WTC11 (cell line): ENCODE measurements at regions not wholly inside any gene's neighbourhood (a gene's known extent, or its start where the extent isn't known, plus 50 kb on each side); places are given as distances from the start of the nearest gene placed in this dataset.

ENCODE experiments used
- ATAC-seq: fragments of 200-7000 bp; cut with Tn5 transposase; 2 replicates; pipeline ENCODE4 v1.10.0; 2021; ENCODE audit warnings: mild to moderate bottlenecking, moderate library complexity
- CTCF ChIA-PET: fragments of 300-600 bp; sonication (Branson Sonifier 250); formaldehyde crosslinking; loops from one replicate; lab custom pipeline; 2021; ENCODE audit warnings: antibody characterized with exemption; lab: Charles Lee
- POLR2A ChIA-PET: fragments of 350-600 bp; sonication (Branson Sonifier 250); formaldehyde crosslinking; loops from one replicate; lab custom pipeline; 2021; ENCODE audit warnings: antibody characterized with exemption; lab: Charles Lee
- DNase-seq: peaks from one replicate; pipeline ENCODE4 v3.0.0; 2021; ENCODE audit warnings: low spot score
- H3K27ac Mint-ChIP-seq: 2 replicates; pipeline ENCODE4 v1.8.0; 2021; ENCODE audit warnings: mixed read lengths
- H3K27me3 Mint-ChIP-seq: 2 replicates; pipeline ENCODE4 v1.8.0; 2021; ENCODE audit warnings: low read depth, mild to moderate bottlenecking, moderate library complexity, mixed read lengths
- H3K36me3 Mint-ChIP-seq: 2 replicates; pipeline ENCODE4 v1.8.0; 2021; ENCODE audit warnings: mixed read lengths
- H3K4me1 Mint-ChIP-seq: 2 replicates; pipeline ENCODE4 v1.8.0; 2022; ENCODE audit warnings: mixed read lengths
- H3K4me3 Mint-ChIP-seq: 2 replicates; pipeline ENCODE4 v1.8.0; 2021; ENCODE audit warnings: mild to moderate bottlenecking, moderate library complexity, mixed read lengths
- H3K9me3 Mint-ChIP-seq: 2 replicates; pipeline ENCODE4 v1.8.0; 2021; ENCODE audit warnings: mixed read lengths
- ATF6 ChIP-seq: sonication (generic); formaldehyde crosslinking; IDR thresholded peaks from 2 replicates; pipeline ENCODE4 v1.8.1; 2023; ENCODE audit warnings: mild to moderate bottlenecking, missing genetic modification reagents
- CREM ChIP-seq: sonication (generic); formaldehyde crosslinking; IDR thresholded peaks from 2 replicates; pipeline ENCODE4 v1.8.1; 2022; ENCODE audit warnings: mild to moderate bottlenecking, missing genetic modification reagents, moderate library complexity
- E2F4 ChIP-seq: sonication (generic); formaldehyde crosslinking; IDR thresholded peaks from 2 replicates; pipeline ENCODE4 v1.8.1; 2022; ENCODE audit warnings: low read depth, mild to moderate bottlenecking, moderate library complexity, missing genetic modification reagents, borderline replicate concordance
- ELF4 ChIP-seq: sonication (generic); formaldehyde crosslinking; IDR thresholded peaks from 2 replicates; pipeline ENCODE4 v1.8.1; 2022; ENCODE audit warnings: low read depth, mild to moderate bottlenecking, moderate library complexity, missing genetic modification reagents
- GRHL2 ChIP-seq: fragments of 250-450 bp; sonication (Bioruptor Pico); IDR thresholded peaks from 2 replicates; pipeline ENCODE4 v1.8.0; 2022; ENCODE audit warnings: mild to moderate bottlenecking, moderate library complexity; ENCODE audit not compliant: insufficient replicate concordance, severe bottlenecking
- IRF1 ChIP-seq: sonication (generic); formaldehyde crosslinking; IDR thresholded peaks from 2 replicates; pipeline ENCODE4 v1.8.0; 2023; ENCODE audit warnings: missing genetic modification reagents
- MAX ChIP-seq: sonication (generic); formaldehyde crosslinking; IDR thresholded peaks from 2 replicates; pipeline ENCODE4 v1.8.0; 2022; ENCODE audit warnings: mild to moderate bottlenecking, missing genetic modification reagents
- MXD4 ChIP-seq: fragments of 250-450 bp; sonication (Bioruptor Pico); IDR thresholded peaks from 2 replicates; pipeline ENCODE4 v1.8.0; 2021; ENCODE audit warnings: mild to moderate bottlenecking, moderate library complexity, borderline replicate concordance
- NR2C2 ChIP-seq: sonication (generic); formaldehyde crosslinking; IDR thresholded peaks from 2 replicates; pipeline ENCODE4 v1.8.0; 2022; ENCODE audit warnings: mild to moderate bottlenecking, missing genetic modification reagents
- PRDM15 ChIP-seq: sonication (generic); formaldehyde crosslinking; IDR thresholded peaks from 2 replicates; pipeline ENCODE4 v1.8.0; 2022; ENCODE audit warnings: missing genetic modification reagents
- RORB ChIP-seq: fragments of 250-450 bp; sonication (Bioruptor Pico); IDR thresholded peaks from 2 replicates; pipeline ENCODE4 v1.9.0; 2021; ENCODE audit warnings: mild to moderate bottlenecking
- SMAD4 ChIP-seq: sonication (generic); formaldehyde crosslinking; IDR thresholded peaks from 2 replicates; pipeline ENCODE4 v1.8.0; 2022; ENCODE audit warnings: mild to moderate bottlenecking, missing genetic modification reagents
- STAT6 ChIP-seq: sonication (generic); formaldehyde crosslinking; conservative IDR thresholded peaks from 2 replicates; pipeline ENCODE4 v1.8.1; 2023; ENCODE audit warnings: mild to moderate bottlenecking, low read depth, missing genetic modification reagents, moderate library complexity
- ZNF219 ChIP-seq: sonication (generic); formaldehyde crosslinking; IDR thresholded peaks from 2 replicates; pipeline ENCODE4 v1.8.0; 2023; ENCODE audit warnings: missing genetic modification reagents, mild to moderate bottlenecking, borderline replicate concordance
- ZSCAN18 ChIP-seq: fragments of 250-450 bp; sonication (Bioruptor Pico); IDR thresholded peaks from 2 replicates; pipeline ENCODE4 v2.1.2; 2022; ENCODE audit warnings: mild to moderate bottlenecking, moderate library complexity

GRCh38 chr15:77540312-77541060 lies 92.2 kb downstream of the LINGO1 start:
- Mint-ChIP-seq H3K4me3 (no peak overlapping the region), H3K9me3 (no peaks in the 10 kb centered on the region; the same call in 1 of the 2 replicates), H3K27me3 (peaks cover 5% of the 10 kb centered on the region; the same call in 1 of the 2 replicates), H3K4me1 (peaks cover 77% of the 10 kb centered on the region), H3K36me3 (no peaks in the 10 kb centered on the region), H3K27ac (peak overlapping the region; percentile 25; the same call in 1 of the 2 replicates)
- DNase-seq: no peak
- TF ChIP-seq STAT6 (CRISPR knock-in tag): no peak
- no peak for TF ChIP-seq E2F4 (CRISPR knock-in tag)
- TF ChIP-seq RORB (CRISPR knock-in tag): no peak
- no peak for TF ChIP-seq PRDM15 (CRISPR knock-in tag)
- no peak for TF ChIP-seq GRHL2
- TF ChIP-seq ELF4: no peak
- no peak for TF ChIP-seq IRF1
- TF ChIP-seq MXD4 (CRISPR knock-in tag): no peak
- no peak for TF ChIP-seq ZSCAN18 (CRISPR knock-in tag)
- no peak for TF ChIP-seq NR2C2
- no peak for TF ChIP-seq SMAD4 (CRISPR knock-in tag)
- ChIA-PET CTCF (interaction anchor here (0.6 to 8.3 kb wide), 20 partner anchors 9 to 436 kb away, joined by 3 to 242 read pairs (median 5); partner anchors contain the start of gene LINGO1), POLR2A (no interaction called here)
- no peak for ATAC-seq

- H3K36me3 Mint-ChIP-seq: no peaks in the 10 kb centered on the region
- H3K27me3 Mint-ChIP-seq: peaks cover 2% of the 10 kb centered on the region; the same call in 1 of the 2 replicates
- TF ChIP-seq PRDM15 (CRISPR knock-in tag) (peak; percentile 90), MAX (CRISPR knock-in tag) (peak; percentile 84), CREM (CRISPR knock-in tag) (peak; percentile 14; the same call in 1 of the 2 replicates), ZNF219 (CRISPR knock-in tag) (0 out of 2 replicates have a peak, but pooled peaks have one; percentile 54), ATF6 (CRISPR knock-in tag) (no peak)
- ChIA-PET POLR2A (interaction anchor here (1.6 kb wide), 1 partner anchor 29 kb away, joined by 6 read pairs; no protein-coding TSS in a partner anchor), CTCF (interaction anchor here (0.8 to 8.3 kb wide), 24 partner anchors 10 to 504 kb away, joined by 3 to 242 read pairs (median 4); partner anchors contain the start of gene LINGO1)
- no peaks in the 10 kb centered on the region; the same call in 1 of the 2 replicates for H3K9me3 Mint-ChIP-seq
- H3K4me1 Mint-ChIP-seq: peaks cover 89% of the 10 kb centered on the region
- H3K27ac Mint-ChIP-seq: peak overlapping the region; percentile 90
- ATAC-seq (0 out of 2 replicates have a peak, but pooled peaks have one; percentile 2), DNase-seq (no peak)
- no peak overlapping the region; the same call in 1 of the 2 replicates for H3K4me3 Mint-ChIP-seq
These were observed 93.8 kb downstream of the LINGO1 start for GRCh38 chr15:77538793-77539497.
